ENCODE measurements at regions not wholly inside any gene's neighbourhood (a gene's known extent, or its start where the extent isn't known, plus 50 kb on each side); places are given as distances from the start of the nearest gene placed in this dataset.

- no peak for DNase-seq (ENCODE audit: extremely low read depth, low read depth)
- TF ChIP-seq CTCF (IDR thresholded peaks at IDR 0.05; ENCODE audit: low read depth, low read length, missing control alignments): no peak
- H3K4me3 ChIP-seq (replicated peaks; ENCODE audit: low read depth, low read length): no peak overlapping the region
Measured at GRCh38 chr4:17220816-17221215, 291.1 kb downstream of the QDPR start.

- no peak overlapping the region for H3K4me3 ChIP-seq (replicated peaks; ENCODE audit: low read depth, low read length)
- no peak for TF ChIP-seq CTCF (IDR thresholded peaks at IDR 0.05; ENCODE audit: low read depth, low read length, missing control alignments)
- DNase-seq (ENCODE audit: extremely low read depth, low read depth): no peak
Measured at GRCh38 chr4:17218786-17219185, 293.1 kb downstream of the QDPR start.

- DNase-seq (ENCODE audit: extremely low read depth, low read depth): no peak
- no peak for TF ChIP-seq CTCF (IDR thresholded peaks at IDR 0.05; ENCODE audit: low read depth, low read length, missing control alignments)
Measured at GRCh38 chr4:17206829-17207801, 304.8 kb downstream of the QDPR start.

GRCh38 chr4:17204908-17205307 is 306.5 kb upstream of the LDB2 start:
- H3K4me3 ChIP-seq (replicated peaks; ENCODE audit: low read depth, low read length): no peak overlapping the region
- DNase-seq (ENCODE audit: extremely low read depth, low read depth): no peak
- no peak for TF ChIP-seq CTCF (IDR thresholded peaks at IDR 0.05; ENCODE audit: low read depth, low read length, missing control alignments)

More at GRCh38 chr4:17206829-17207801, 304.8 kb downstream of the QDPR start:
- H3K4me3 ChIP-seq (replicated peaks; ENCODE audit: low read depth, low read length): no peak overlapping the region

- TF ChIP-seq CTCF (IDR thresholded peaks at IDR 0.05; ENCODE audit: low read depth, low read length, missing control alignments): no peak
- no peak overlapping the region for H3K4me3 ChIP-seq (replicated peaks; ENCODE audit: low read depth, low read length)
- DNase-seq (ENCODE audit: extremely low read depth, low read depth): no peak
Measured at GRCh38 chr4:17203797-17204196, 305.4 kb upstream of the LDB2 start.

GRCh38 chr4:17197070-17197469 is 298.6 kb upstream of the LDB2 start:
- DNase-seq (ENCODE audit: extremely low read depth, low read depth): no peak
- no peak for TF ChIP-seq CTCF (IDR thresholded peaks at IDR 0.05; ENCODE audit: low read depth, low read length, missing control alignments)
- no peak overlapping the region for H3K4me3 ChIP-seq (replicated peaks; ENCODE audit: low read depth, low read length)

Data from HFF-Myc (cell line).